ENCODE measurements at regions not wholly inside any gene's neighbourhood (a gene's known extent, or its start where the extent isn't known, plus 50 kb on each side); places are given as distances from the start of the nearest gene placed in this dataset.

DNA sequence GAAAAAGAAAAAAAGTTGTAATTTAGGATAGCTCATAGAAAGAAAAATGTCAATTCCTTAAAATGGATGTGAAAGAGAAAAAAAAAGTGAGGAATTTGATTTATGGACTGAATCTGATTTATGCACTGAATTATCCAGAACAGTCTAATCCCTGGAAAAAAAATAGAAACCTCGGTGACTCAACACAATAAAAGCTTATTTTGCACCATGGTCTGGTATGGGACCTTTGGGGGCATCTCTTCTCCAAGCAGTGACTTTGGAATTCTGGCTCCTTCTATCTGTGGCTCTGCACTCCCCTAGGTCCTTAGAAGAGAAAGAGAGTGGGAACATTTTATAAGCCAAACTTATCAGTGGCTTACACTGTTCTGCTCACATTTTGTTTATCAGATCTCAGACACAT is 471.7 kb upstream of the B3GALT2 start (continued):
- TF ChIP-seq, protein P1, sequence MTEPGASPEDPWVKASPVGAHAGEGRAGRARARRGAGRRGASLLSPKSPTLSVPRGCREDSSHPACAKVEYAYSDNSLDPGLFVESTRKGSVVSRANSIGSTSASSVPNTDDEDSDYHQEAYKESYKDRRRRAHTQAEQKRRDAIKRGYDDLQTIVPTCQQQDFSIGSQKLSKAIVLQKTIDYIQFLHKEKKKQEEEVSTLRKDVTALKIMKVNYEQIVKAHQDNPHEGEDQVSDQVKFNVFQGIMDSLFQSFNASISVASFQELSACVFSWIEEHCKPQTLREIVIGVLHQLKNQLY (CRISPR knock-in tag; conservative IDR thresholded peaks at IDR 0.05), result no peak
- TF ChIP-seq, protein P2, sequence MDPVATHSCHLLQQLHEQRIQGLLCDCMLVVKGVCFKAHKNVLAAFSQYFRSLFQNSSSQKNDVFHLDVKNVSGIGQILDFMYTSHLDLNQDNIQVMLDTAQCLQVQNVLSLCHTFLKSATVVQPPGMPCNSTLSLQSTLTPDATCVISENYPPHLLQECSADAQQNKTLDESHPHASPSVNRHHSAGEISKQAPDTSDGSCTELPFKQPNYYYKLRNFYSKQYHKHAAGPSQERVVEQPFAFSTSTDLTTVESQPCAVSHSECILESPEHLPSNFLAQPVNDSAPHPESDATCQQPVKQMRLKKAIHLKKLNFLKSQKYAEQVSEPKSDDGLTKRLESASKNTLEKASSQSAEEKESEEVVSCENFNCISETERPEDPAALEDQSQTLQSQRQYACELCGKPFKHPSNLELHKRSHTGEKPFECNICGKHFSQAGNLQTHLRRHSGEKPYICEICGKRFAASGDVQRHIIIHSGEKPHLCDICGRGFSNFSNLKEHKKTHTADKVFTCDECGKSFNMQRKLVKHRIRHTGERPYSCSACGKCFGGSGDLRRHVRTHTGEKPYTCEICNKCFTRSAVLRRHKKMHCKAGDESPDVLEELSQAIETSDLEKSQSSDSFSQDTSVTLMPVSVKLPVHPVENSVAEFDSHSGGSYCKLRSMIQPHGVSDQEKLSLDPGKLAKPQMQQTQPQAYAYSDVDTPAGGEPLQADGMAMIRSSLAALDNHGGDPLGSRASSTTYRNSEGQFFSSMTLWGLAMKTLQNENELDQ (CRISPR knock-in tag; IDR thresholded peaks at IDR 0.05; ENCODE audit: borderline replicate concordance), result no peak
- TF ChIP-seq NCOA4 (IDR thresholded peaks at IDR 0.05; ENCODE audit: partially characterized antibody), result no peak
- no peak for TF ChIP-seq EZH2 (IDR thresholded peaks at IDR 0.05; ENCODE audit: borderline replicate concordance, low read depth, low read length)
- no peak for TF ChIP-seq MAZ (CRISPR knock-in tag; conservative IDR thresholded peaks at IDR 0.05 in 1 of 2, IDR thresholded peaks at IDR 0.05 in 1 of 2)
- no peak for TF ChIP-seq SREBF2 (CRISPR knock-in tag; IDR thresholded peaks at IDR 0.05)
- no peak for TF ChIP-seq ETV6 (IDR thresholded peaks at IDR 0.05; ENCODE audit: borderline replicate concordance in 1 of 2, low read depth in 2 of 2, low read length in 1 of 2)
- TF ChIP-seq ETV6 (CRISPR knock-in tag; IDR thresholded peaks at IDR 0.05; ENCODE audit: borderline replicate concordance), result no peak
- TF ChIP-seq ATF1 (CRISPR knock-in tag; IDR thresholded peaks at IDR 0.05), result no peak
- no peak for TF ChIP-seq ATF1 (tag; IDR thresholded peaks at IDR 0.05)

Data from K562 (cell line).